MM.1S (cell line): ENCODE measurements at regions not wholly inside any gene's neighbourhood (a gene's known extent, or its start where the extent isn't known, plus 50 kb on each side); places are given as distances from the start of the nearest gene placed in this dataset.

ENCODE experiments used
- CTCF ChIP-seq: fragments of 300-600 bp; sonication (generic); IDR thresholded peaks from 2 replicates; pipeline ENCODE4 v1.5.1; 2016; ENCODE audit warnings: antibody characterized with exemption, low read length, mixed read lengths
- EZH2 ChIP-seq: fragments of 300-600 bp; sonication (generic); optimal IDR thresholded peaks from 2 replicates; pipeline ENCODE3; 2017; ENCODE audit warnings: low read depth, mild to moderate bottlenecking, antibody characterized with exemption, low read length, mixed read lengths
- EZH2phosphoT487 ChIP-seq: fragments of 300-600 bp; sonication (generic); IDR thresholded peaks from 2 replicates; pipeline ENCODE4 v1.6.1; 2018; ENCODE audit warnings: antibody characterized with exemption, low read length

DNA sequence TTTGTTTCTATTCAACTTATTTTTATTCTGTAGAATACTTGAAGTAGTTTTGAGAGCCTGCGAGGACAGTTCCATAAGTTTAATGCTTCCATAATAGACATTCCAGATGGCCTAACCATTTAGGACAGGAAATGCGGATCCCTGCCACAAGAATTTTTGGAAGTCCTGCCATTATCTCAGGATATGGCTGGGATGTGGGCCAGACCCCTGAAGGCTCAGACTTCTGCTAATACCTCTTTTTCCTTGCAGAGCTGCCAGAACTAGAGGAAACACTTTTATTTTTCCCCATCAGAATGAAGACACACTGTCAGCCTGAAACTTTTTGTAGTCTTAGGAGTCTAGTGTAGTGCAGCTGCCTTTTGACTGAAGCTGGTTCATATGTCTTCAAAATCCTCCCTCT, 806.5 kb downstream of the TDRD15 start:
- TF ChIP-seq EZH2 = no peak
- no peak for TF ChIP-seq CTCF
- no peak for TF ChIP-seq EZH2phosphoT487
